ENCODE measurements at regions not wholly inside any gene's neighbourhood (a gene's known extent, or its start where the extent isn't known, plus 50 kb on each side); places are given as distances from the start of the nearest gene placed in this dataset.

GRCh38 chrX:124804962-124805361, 458.6 kb downstream of the SH2D1A start:
- no peak for FAIRE-seq

DNA sequence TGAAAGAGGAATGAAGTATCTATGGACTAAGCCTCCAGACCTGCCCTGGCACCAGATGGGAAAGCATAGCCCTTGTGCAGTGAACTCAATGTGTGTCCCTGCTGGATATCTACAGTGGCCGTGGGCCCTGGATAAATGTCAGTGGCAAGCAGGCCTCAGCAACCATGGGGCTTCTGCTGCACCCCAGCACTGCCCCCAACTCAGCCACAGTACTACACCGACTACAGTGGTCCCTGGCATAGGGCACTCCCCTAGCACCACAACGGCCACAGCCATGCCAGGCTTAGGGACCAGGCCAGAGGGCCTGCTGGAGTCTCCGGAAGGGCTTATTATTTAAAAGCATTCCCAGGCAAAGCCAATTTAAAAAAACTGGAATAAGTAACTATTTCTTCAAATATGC, 459.1 kb downstream of the SH2D1A start:
- DNase-seq (ENCODE audit: extremely low spot score, insufficient read length, low read depth) (no peak), FAIRE-seq (no peak)

More at GRCh38 chrX:124804962-124805361, 458.6 kb downstream of the SH2D1A start:
- no peak for DNase-seq (ENCODE audit: extremely low spot score, insufficient read length, low read depth)

DNA sequence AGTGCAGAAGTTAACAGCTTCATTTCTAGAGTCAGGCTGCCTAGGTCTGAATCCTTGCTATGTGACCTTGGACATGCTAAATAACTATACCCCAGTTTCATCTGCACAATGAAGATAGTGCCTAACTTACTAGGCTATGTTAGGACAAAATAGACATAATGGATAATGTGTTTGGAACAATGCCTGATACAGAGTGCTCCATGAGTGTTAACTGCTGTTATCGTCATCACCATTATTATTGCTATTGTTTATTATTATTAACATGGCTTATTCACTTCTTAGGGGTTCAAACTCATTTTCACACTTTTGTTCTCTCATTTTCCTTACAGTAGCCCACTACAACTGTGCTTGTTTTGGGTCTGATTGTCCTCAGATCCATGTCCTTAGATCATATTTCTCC, 467.7 kb downstream of the SH2D1A start:
- DNase-seq (ENCODE audit: extremely low spot score, insufficient read length, low read depth): no peak
- no peak for FAIRE-seq

GRCh38 chrX:124818033-124818432, 471.7 kb downstream of the SH2D1A start:
- DNase-seq (ENCODE audit: extremely low spot score, insufficient read length, low read depth) (no peak), FAIRE-seq (no peak)

DNA sequence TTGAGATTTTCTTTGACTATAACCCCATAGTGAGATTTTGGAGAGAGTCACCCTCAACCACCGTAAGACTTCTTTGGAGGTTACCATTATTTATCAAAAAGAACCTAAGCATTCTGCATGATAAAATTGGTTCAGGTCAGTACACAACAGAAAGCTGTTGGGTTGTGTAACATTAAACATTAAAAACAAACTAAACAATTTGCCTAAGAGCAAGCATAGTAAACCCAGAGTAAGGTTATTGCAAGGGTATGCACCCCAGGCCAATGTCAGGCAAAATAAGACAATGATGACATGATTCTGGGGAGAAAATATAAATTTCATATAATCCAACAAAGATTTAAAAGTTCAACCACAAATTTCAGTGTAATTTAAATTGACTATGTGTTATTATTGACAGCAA, 472.4 kb downstream of the SH2D1A start:
- FAIRE-seq: no peak

GRCh38 chrX:124820738-124821137, 474.4 kb downstream of the SH2D1A start:
- FAIRE-seq (no peak), DNase-seq (ENCODE audit: extremely low spot score, insufficient read length, low read depth) (no peak)

More for the DNA sequence above, 472.4 kb downstream of the SH2D1A start:
- no peak for DNase-seq (ENCODE audit: extremely low spot score, insufficient read length, low read depth)

- FAIRE-seq: no peak
- DNase-seq (ENCODE audit: extremely low spot score, insufficient read length, low read depth): no peak
These were observed 481.0 kb downstream of the SH2D1A start for GRCh38 chrX:124827258-124827845.

DNA sequence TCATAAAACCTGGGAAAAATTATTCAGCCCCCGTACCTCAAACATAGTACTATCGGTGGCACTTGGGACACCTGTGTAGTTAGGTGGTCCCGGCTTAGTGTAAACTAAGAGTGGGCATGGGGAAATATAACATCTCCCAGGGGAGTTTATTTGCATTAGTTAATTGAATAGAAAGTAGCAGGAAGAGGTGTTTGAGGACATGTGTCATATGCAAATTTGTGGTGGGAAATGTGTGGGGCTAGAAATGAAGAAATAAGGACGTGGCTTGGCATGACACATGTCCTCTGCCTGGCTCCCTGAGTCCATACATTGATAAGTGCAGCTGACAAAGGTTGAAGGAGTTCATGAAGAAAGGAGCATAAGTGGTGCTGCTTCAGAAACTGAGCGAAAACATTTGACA, 483.6 kb downstream of the SH2D1A start:
- FAIRE-seq: no peak
- DNase-seq (ENCODE audit: extremely low spot score, insufficient read length, low read depth): no peak

GRCh38 chrX:124836786-124837185, 482.9 kb upstream of the TEX13C start:
- no peak for DNase-seq (ENCODE audit: extremely low spot score, insufficient read length, low read depth)
- FAIRE-seq: no peak

GRCh38 chrX:124842205-124842604, 477.5 kb upstream of the TEX13C start:
- FAIRE-seq: no peak
- no peak for DNase-seq (ENCODE audit: extremely low spot score, insufficient read length, low read depth)

- DNase-seq (ENCODE audit: extremely low spot score, insufficient read length, low read depth): no peak
- FAIRE-seq: no peak
These were observed 458.9 kb upstream of the TEX13C start for GRCh38 chrX:124860736-124861135.

- no peak for DNase-seq (ENCODE audit: extremely low spot score, insufficient read length, low read depth)
- FAIRE-seq: no peak
These were observed 457.4 kb upstream of the TEX13C start for GRCh38 chrX:124862301-124862700.

DNA sequence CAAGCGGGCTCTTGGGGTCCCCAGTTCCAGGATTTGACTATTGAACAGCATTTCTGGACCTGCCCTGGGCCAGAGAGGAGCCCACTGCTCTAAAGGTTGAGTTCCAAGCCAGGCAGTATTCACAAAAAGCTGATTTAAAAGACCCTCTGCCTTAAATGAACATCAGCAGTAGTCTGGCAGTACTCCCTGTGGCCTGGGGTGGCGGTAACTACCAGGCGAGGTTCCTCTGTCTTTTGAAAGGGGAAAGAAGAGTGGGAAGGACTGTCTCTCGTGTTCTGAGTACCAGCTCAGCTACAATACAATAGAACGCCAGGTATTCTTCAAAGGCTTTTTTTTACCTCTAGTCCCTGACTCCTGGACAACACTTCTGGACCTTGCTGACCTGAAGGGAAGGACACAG, 456.4 kb upstream of the TEX13C start:
- FAIRE-seq (no peak), DNase-seq (ENCODE audit: extremely low spot score, insufficient read length, low read depth) (no peak)

- FAIRE-seq (no peak), DNase-seq (ENCODE audit: extremely low spot score, insufficient read length, low read depth) (no peak)
These were observed 432.1 kb upstream of the TEX13C start for GRCh38 chrX:124887572-124887971.

DNA sequence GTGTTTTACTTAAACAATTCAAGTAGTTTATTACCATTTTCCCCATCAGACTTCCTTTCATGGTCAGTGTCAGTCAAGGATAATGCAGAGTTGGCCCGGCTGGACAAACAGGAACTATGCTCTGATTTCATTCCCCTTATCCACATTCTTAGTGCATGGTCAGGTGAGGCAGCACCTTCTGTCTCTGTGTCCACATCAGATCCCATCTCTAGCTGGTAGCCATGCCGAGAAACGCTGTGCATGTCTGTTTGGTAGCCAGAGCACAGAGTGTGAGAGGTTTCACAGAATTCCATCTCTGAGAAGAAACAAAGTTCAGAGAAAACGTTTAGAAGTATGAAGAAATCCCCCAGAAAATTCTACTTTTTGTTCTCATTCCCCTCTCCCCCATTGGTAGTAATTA, 423.7 kb upstream of the TEX13C start:
- FAIRE-seq: no peak

DNA sequence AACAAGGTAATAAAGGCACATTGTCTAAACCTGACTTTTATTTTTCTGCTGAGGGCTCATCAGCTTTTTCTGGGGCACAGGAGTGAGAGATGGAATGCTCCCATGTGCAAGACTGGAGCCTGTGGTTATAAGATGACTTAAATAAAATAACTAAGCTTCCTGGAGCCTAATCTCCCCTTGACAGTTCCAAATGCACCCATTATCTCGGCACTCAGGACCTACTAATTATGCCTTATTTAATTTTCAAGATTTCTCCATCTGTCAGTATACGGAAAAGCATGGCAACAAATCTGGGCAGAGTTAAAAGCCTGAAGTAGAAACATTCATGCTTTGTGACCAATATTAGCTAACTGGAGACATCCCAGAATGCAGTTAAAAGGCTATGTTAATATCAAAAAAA, 416.7 kb upstream of the TEX13C start:
- FAIRE-seq: no peak
- DNase-seq (ENCODE audit: extremely low spot score, insufficient read length, low read depth): no peak

More for the DNA sequence above, 423.7 kb upstream of the TEX13C start:
- no peak for DNase-seq (ENCODE audit: extremely low spot score, insufficient read length, low read depth)

- DNase-seq (ENCODE audit: extremely low spot score, insufficient read length, low read depth) (no peak), FAIRE-seq (no peak)
These were observed 409.1 kb upstream of the TEX13C start for GRCh38 chrX:124910611-124911010.

DNA sequence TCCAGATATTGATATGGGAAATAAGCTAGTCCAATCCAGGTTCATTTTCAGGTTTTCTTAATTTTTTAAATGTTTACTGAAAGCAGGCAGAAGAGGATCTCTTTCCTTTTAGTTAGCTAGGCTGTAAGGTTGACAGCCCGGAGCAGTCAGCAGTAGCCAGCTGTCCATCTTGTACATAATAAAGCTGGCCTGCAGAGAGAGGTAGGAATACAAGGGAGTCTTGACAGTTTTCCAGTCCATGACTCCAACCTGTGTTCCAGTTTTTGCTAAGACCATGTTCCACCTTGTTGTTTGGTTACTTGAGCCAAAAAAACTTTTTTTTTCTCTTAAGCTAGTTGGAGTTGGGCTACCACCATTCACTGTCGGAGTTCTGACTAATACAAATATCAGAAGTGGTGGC, 402.7 kb upstream of the TEX13C start:
- DNase-seq (ENCODE audit: extremely low spot score, insufficient read length, low read depth): no peak
- FAIRE-seq: no peak

DNA sequence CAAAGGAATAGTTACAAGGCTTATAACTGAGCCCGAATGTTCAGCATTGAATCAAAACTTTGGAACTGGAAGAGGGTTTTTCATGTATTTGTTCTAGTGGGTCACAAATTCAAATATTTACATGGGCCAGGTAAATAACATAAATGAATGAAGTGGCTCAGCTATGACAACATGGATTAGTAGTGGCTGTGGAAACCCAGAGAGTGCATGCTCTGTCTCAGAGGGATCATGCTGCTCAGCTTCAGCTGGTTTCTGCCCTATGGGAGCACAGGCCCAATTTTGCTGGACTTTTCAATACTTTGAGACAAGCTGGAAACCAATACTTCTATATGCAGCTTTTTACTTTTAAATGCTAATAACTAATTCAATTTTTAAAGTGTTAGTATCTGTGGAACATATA, 394.0 kb upstream of the TEX13C start:
- no peak for DNase-seq (ENCODE audit: extremely low spot score, insufficient read length, low read depth)
- no peak for FAIRE-seq

GRCh38 chrX:124931241-124931640, 388.4 kb upstream of the TEX13C start:
- FAIRE-seq: no peak
- no peak for DNase-seq (ENCODE audit: extremely low spot score, insufficient read length, low read depth)

DNA sequence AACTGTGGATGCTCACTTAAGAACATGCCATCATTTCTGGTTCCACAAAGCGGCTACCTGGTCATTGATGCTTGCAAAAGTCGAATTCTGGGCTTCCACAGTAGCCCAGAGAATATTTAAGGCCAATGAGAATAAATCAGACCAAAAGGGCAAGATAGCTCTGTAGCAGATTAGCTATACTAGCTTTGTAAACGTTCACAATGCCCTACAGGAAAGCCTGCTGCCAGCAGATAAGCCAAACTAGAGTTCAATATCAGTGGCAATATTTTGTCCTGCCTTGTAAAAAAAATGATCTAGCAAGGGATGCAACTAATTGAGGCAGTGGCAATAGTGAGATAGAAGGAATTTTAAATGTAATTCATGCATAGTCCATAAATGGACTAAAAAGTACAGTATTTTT, 387.7 kb upstream of the TEX13C start:
- no peak for FAIRE-seq
- no peak for DNase-seq (ENCODE audit: extremely low spot score, insufficient read length, low read depth)

DNA sequence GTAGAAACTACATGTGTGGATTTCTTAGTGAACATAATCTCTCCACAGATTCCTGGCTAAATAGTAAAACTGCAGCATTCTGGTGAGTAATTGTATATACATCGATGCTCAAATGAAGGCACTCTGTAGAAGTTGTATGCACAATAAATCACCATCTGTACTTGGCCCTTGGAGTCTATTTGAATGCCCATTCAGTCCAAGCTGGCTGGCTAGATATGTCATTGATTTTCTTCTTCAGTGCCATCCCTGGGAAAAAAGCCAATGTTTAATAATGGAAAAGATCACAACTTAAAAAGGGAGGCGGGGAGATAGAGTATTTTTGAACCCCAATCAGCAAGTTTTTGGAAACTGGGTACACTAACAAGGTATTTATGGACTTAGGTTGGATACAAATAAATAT, 381.0 kb upstream of the TEX13C start:
- DNase-seq (ENCODE audit: extremely low spot score, insufficient read length, low read depth) (no peak), FAIRE-seq (no peak)

GRCh38 chrX:124940531-124940930, 379.1 kb upstream of the TEX13C start:
- DNase-seq (ENCODE audit: extremely low spot score, insufficient read length, low read depth) (no peak), FAIRE-seq (no peak)
